ENCODE measurements at regions not wholly inside any gene's neighbourhood (a gene's known extent, or its start where the extent isn't known, plus 50 kb on each side); places are given as distances from the start of the nearest gene placed in this dataset.

DNA sequence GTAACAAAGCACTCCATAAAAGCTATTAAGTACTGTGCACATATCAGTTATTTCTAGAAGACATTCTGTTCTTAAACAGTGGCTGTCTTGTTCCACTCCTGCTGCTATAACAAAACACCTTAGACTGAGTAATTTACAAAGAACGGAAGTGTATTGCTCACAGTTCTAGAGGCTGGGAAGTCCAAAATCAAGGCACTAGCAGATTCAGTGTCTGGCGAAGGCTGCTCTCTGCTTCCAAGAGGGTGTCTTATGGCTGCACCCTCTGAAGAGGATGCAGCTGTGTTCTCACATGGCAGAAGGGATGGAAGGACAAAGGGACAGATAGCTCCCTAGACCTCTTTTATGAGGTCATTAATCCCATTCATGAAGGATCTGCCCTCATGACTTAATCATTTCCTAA, 424.2 kb upstream of the ZMIZ1 start:
- DNase-seq, result no peak
- in situ Hi-C loops (cut with HindIII; ENCODE audit: low pct_ligation_motif_present, low pct_unique_long_range_greater_than_20kb, low sequenced_read_pairs), result no loop called here

DNA sequence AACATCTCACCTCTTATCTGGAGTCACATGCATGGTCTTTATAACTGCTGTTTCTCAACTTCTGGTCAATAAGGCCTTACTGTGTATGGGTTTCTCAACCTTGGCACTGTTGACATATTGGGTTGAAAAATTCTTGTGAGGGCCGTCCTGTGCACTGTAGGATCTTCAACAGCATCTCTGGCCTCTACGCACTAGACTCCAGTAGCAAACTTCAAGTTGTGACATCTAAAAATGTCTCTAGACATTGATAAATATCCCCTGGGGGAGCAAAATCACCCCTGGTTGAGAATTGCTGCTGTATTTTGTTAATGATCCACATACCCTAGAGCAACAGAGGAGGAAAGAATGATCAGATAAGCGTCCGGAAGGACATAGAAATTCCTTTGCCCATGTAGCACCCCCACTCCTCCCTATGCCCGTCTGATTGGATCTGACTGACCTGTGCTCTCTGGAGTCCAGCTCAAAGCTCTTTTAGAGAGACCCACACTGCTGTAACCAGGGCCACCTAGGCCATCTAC, 423.5 kb upstream of the ZMIZ1 start:
- no peak for DNase-seq
- in situ Hi-C loops (cut with HindIII; ENCODE audit: low pct_ligation_motif_present, low pct_unique_long_range_greater_than_20kb, low sequenced_read_pairs), result no loop called here

DNA sequence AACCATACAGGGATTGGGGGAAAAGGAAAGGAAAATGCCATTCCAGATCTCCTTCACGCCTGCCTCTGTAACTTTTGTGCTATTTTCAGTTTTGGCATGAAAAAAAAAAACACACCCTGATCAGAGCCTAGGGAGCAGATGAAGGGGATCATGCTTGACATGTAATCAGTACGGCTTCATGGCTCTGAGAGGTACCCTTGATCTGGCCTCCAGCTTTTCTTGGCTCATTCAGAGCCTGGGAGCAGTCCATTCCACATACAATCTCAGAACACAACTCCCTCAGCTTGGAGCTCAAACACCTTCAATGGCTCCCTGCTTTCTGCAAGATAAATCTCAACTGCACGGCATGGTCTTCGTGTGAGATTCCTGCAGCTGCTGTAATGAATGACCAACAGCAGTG, 422.8 kb upstream of the ZMIZ1 start:
- DNase-seq, result no peak
- in situ Hi-C loops (cut with HindIII; ENCODE audit: low pct_ligation_motif_present, low pct_unique_long_range_greater_than_20kb, low sequenced_read_pairs), result no loop called here

DNA sequence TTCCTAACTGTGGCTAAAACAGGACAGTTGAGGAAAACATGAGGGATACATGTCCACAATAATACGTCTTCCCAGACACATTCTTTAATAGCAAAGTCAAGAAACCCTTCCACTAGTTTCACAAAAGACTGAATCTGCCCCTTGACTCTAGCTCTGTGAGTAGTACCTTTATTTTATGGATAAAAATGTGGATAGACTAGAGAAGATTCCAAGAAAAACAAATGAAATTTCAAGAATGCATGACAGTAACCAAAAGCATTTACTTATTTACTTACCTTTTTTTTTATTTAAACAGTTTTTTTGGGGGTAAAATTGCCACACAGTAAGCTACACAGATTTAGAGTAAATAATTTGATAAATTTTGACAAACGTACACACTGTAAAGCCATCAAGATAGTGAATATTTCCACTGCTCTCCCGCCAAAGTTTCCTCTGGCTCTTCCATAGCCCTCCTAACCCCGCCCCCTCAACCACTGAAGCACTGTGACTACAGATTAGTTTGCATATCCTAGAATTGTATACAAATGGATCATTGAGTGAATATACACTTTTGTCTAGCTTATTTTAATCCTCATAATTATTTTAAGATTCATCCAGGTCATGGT, 420.4 kb upstream of the ZMIZ1 start:
- in situ Hi-C loops (cut with HindIII; ENCODE audit: low pct_ligation_motif_present, low pct_unique_long_range_greater_than_20kb, low sequenced_read_pairs), result no loop called here
- no peak for DNase-seq

DNA sequence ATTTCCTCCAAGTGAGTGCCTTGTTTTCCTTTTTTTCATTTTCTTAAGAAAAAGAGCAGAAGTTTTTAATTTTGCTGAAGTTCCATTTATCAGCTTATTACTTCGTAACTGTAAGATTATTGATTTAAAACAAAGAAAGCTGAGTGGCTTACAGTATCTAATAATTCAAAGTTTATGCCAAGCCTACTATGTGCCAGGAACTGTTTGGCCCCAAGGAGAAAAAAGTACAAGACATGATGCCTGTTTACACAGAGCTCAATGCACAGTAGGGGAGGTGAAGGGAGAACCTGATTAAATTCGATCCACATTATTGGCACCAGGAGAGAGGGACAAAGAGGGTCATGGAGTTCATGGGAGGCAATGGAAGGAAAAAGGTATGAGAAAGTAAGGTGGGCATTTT, 419.3 kb upstream of the ZMIZ1 start:
- DNase-seq, result no peak
- in situ Hi-C loops (cut with HindIII; ENCODE audit: low pct_ligation_motif_present, low pct_unique_long_range_greater_than_20kb, low sequenced_read_pairs), result no loop called here

GRCh38 chr10:78650122-78650521, 418.6 kb upstream of the ZMIZ1 start:
- DNase-seq, result no peak
- in situ Hi-C loops (cut with HindIII; ENCODE audit: low pct_ligation_motif_present, low pct_unique_long_range_greater_than_20kb, low sequenced_read_pairs), result no loop called here

DNA sequence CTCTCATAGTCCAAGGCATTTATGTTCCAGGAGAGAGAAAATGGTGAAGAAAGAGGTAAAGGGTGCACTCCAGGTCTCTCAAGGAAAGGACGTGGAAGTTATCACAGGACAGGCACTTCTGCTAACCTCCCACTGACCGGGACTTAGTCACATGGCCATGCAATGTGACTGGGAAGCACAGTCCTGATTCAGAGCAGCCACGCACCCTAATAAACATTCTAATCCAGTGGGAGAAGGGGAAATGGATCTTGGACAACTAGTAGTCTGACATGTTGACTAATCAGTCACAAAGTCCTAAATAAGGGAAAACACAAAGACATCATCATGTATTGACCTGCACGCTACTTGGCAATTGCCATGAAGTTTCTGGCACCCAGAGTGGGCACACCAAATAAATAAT, 417.5 kb upstream of the ZMIZ1 start:
- in situ Hi-C loops (cut with HindIII; ENCODE audit: low pct_ligation_motif_present, low pct_unique_long_range_greater_than_20kb, low sequenced_read_pairs), result no loop called here
- no peak for DNase-seq

- DNase-seq, result no peak
- in situ Hi-C loops (cut with HindIII; ENCODE audit: low pct_ligation_motif_present, low pct_unique_long_range_greater_than_20kb, low sequenced_read_pairs), result no loop called here
Observed at GRCh38 chr10:78653555-78653954, 415.2 kb upstream of the ZMIZ1 start.

GRCh38 chr10:78654047-78654590, 414.6 kb upstream of the ZMIZ1 start:
- in situ Hi-C loops (cut with HindIII; ENCODE audit: low pct_ligation_motif_present, low pct_unique_long_range_greater_than_20kb, low sequenced_read_pairs), result no loop called here
- no peak for DNase-seq

GRCh38 chr10:78655979-78656378, 412.8 kb upstream of the ZMIZ1 start:
- no peak for DNase-seq
- in situ Hi-C loops (cut with HindIII; ENCODE audit: low pct_ligation_motif_present, low pct_unique_long_range_greater_than_20kb, low sequenced_read_pairs), result no loop called here

DNA sequence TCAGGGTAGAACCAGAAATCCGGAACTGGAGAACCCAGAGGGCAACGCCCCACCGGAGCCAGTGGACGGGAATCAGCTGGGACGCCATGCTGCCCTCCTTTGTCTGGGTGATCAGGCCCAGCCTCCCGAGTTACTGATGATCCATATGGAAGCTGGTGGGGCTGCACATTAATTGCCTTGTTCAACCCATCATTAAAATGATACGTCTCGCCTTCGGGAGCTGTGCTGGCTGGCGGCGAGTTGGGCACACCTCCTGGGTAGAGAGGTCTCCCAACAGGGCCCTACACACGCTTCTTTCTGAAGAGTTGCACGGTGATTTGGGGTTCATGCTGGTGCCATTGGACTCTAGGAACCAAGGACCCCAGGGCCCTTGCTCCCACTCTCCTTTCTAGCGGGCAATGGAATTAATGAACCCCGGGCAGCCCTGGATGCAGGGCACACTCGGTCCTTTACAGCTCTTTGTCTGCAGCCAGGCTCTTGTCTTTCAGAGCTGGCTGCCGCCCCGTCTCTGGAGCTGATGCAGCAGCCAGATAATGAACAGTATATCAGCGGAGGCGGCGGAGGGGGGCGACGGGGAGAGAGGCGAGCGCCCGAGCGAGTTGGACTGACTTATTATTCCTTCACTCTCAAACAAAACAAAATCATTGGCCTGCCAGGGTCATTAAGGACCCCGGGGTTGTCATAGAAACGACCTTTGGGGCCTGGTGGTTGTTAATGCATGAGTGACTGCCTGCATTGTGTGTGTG, 412.2 kb upstream of the ZMIZ1 start:
- no peak for DNase-seq

DNA sequence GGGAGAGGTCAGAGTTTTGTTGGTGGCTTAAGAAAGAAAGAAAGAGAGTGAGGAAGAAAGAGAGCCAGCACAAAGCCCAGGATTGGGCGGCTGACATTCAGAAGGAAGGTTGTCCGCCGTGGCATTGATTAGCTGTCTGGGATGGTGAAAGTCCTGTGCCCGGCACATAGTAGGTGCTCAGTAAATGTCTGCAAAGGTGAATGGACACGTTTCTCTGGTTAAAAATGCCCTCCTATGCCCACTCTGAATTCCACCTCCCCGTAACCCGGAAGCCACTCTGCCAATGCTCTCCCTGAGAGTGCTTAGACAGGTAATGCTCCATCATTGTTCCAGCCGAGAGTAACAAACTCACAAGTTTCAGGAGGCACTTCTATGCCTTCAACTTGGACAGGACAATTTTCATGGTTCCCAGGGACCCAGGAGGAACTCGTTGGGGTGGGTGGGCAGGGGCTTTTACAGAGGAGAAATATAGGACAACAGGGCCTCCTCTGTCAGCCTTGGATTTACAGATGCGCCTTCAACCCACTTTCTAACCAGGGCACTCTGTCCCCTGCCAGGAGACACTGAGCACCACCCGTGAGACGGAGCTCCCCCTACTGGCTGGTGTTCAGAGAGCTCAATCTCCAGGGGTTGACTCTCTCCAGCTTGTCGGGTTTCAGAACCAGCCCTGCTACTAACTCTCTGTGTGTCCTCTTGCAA, 411.5 kb upstream of the ZMIZ1 start:
- DNase-seq, result peak; percentile 63
- in situ Hi-C loops (cut with HindIII; ENCODE audit: low pct_ligation_motif_present, low pct_unique_long_range_greater_than_20kb, low sequenced_read_pairs), result no loop called here

More for the DNA sequence above, 412.2 kb upstream of the ZMIZ1 start:
- in situ Hi-C loops (cut with HindIII; ENCODE audit: low pct_ligation_motif_present, low pct_unique_long_range_greater_than_20kb, low sequenced_read_pairs), result no loop called here

- no peak for DNase-seq
- in situ Hi-C loops (cut with HindIII; ENCODE audit: low pct_ligation_motif_present, low pct_unique_long_range_greater_than_20kb, low sequenced_read_pairs), result no loop called here
Observed at GRCh38 chr10:78657862-78658165, 411.0 kb upstream of the ZMIZ1 start.

DNA sequence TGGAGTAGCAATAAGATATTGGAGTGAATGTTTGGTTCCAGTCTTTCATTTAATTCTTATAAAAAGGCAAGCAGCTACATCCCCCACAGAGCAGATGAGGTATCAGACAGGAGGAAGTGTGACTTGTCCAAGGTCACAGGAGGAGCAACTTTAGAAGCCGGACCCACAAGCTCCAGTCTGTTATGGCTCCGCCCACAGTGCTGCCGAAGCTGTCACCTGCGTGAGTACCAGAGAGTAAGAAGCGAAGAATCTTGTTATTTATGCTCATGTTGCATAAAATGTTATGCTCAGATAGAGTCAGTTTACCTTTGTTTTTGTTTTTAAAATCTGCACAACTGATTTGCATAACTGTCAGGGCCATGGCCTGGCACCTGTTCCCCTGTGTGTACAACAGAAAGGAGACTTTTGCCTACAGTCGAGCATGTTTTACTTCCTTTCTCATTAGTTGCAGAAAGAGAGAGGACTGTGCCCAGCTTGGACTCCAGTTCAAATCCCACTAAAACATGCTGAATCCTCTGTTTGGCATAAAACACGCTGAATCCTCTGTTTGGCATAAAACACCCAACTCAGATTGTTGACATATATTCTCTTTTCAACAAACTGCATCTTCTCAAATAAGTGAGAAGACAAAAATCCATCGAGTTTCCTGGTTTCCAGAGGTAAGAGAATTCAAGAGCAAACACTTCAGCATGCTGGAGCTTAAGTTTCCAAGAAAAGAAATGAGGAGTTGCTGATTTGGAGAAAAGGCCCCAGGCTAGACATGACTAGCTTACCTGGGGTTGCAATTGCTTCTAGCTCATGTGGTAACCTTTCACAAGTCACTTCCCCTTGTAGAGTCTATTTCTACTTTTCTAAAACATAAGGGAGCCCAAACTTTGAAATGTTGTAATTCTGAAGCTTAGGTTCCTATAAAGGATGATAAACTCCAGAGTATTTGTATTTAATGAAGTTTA, 409.8 kb upstream of the ZMIZ1 start:
- in situ Hi-C loops (cut with HindIII; ENCODE audit: low pct_ligation_motif_present, low pct_unique_long_range_greater_than_20kb, low sequenced_read_pairs), result no loop called here
- DNase-seq, result no peak

- DNase-seq, result no peak
- in situ Hi-C loops (cut with HindIII; ENCODE audit: low pct_ligation_motif_present, low pct_unique_long_range_greater_than_20kb, low sequenced_read_pairs), result no loop called here
Observed at GRCh38 chr10:78659598-78659967, 409.2 kb upstream of the ZMIZ1 start.

DNA sequence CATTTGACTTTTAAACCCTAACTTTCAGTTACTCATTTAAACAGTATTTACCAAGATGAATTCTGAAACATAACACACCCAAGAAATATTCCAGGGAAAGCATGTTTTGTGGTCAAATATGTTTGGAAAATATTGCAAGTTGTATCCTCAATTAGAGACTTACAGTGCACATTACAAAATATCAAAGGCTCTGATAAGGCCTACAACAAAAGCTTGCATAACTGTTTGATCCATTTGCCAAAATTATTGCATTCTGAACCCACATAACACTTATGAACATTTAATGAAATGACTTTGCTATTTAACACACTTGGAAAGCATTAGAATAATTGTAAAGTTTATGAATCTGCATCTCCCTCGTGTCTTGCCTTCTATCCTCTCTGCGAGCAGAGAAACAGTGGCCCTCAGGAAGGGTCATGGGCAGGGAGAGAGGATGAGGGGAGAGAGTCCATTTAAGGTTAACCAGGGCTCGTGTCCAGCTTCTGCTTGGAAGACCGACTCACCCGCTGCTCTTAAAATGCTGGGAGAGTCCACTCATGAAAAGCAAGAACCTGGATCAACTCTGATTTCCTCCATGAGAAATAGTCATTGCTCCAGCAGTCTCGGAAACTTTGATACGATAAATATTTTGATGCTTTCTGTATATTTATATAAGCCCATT, 408.2 kb upstream of the ZMIZ1 start:
- in situ Hi-C loops (cut with HindIII; ENCODE audit: low pct_ligation_motif_present, low pct_unique_long_range_greater_than_20kb, low sequenced_read_pairs), result no loop called here
- no peak for DNase-seq

DNA sequence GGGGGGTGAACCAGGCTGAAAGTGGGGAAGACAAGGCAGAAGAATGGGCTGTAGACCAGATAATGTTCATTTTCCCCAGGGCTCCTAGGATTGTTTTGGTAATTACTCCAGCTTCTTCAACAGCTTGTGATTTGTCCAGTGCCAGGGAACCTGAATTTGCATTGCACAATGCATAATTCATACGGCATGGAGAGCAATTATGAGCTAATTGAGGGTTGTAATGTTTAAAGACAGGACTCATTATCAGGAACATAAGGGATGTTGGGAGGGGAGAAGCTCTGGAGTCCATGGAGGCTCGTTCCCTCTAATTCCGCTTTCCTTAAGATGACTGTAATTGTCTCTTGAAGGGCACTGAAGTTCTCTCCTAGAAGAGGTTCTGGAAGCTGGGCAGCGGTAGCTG, 405.0 kb upstream of the ZMIZ1 start:
- in situ Hi-C loops (cut with HindIII; ENCODE audit: low pct_ligation_motif_present, low pct_unique_long_range_greater_than_20kb, low sequenced_read_pairs), result no loop called here
- DNase-seq, result no peak

- peak; percentile 17 for DNase-seq
- in situ Hi-C loops (cut with HindIII; ENCODE audit: low pct_ligation_motif_present, low pct_unique_long_range_greater_than_20kb, low sequenced_read_pairs), result no loop called here
Observed at GRCh38 chr10:78664929-78665553, 403.7 kb upstream of the ZMIZ1 start.
